Colonic mucosa (tissue), 4 donors: ENCODE measurements at regions not wholly inside any gene's neighbourhood (a gene's known extent, or its start where the extent isn't known, plus 50 kb on each side); places are given as distances from the start of the nearest gene placed in this dataset.

ENCODE experiments used
- DNase-seq: peaks from one replicate; pipeline ENCODE4 v3.0.0-alpha.2; 2020
- H3K27ac ChIP-seq: fragments of 200-600 bp; one replicate; pipeline ENCODE4 v1.8.0; 2021
- H3K27me3 ChIP-seq: fragments of 200-600 bp; one replicate; pipeline ENCODE4 v1.8.0; 2021
- H3K36me3 ChIP-seq: fragments of 200-600 bp; one replicate; pipeline ENCODE4 v1.8.0; 2021
- H3K4me1 ChIP-seq: fragments of 200-600 bp; one replicate; pipeline ENCODE4 v1.8.0; 2021; ENCODE audit warnings: mild to moderate bottlenecking
- H3K4me3 ChIP-seq: fragments of 200-600 bp; one replicate; pipeline ENCODE4 v1.8.0; 2021
- H3K9ac ChIP-seq, 2 donors: one replicate each; pipeline ENCODE4 v1.7.0; 2013; ENCODE audit warnings: control low read depth in 2 of 2, low read depth in 2 of 2, low read length in 2 of 2
- H3K9me3 ChIP-seq: fragments of 200-600 bp; one replicate; pipeline ENCODE4 v1.8.0; 2021
- intact Hi-C: fragments of 100-400 bp; cut with DNase I; formaldehyde crosslinking; loops from one replicate; pipeline ENCODE4 v1.14.1; 2022
- TF ChIP-seq, protein P1 (sequence below): fragments of 200-600 bp; IDR thresholded peaks from one replicate; pipeline ENCODE4 v1.8.0; 2022; ENCODE audit warnings: antibody characterized with exemption, mild to moderate bottlenecking
- donor health status: healthy.
- donor health status: DM: no; HTN: no; CAD: no.
- donor health status: DM: no; HTN: no; CAD: no.

- Histone ChIP-seq H3K9ac (no peak overlapping the region), H3K4me1 (no peaks in the 10 kb centered on the region), H3K9me3 (no peaks in the 10 kb centered on the region), H3K27ac (no peak overlapping the region), H3K27me3 (no peaks in the 10 kb centered on the region), H3K4me3 (no peak overlapping the region), H3K36me3 (no peaks in the 10 kb centered on the region)
- intact Hi-C loops: no loop called here
- no peak for DNase-seq
- TF ChIP-seq, protein P1, sequence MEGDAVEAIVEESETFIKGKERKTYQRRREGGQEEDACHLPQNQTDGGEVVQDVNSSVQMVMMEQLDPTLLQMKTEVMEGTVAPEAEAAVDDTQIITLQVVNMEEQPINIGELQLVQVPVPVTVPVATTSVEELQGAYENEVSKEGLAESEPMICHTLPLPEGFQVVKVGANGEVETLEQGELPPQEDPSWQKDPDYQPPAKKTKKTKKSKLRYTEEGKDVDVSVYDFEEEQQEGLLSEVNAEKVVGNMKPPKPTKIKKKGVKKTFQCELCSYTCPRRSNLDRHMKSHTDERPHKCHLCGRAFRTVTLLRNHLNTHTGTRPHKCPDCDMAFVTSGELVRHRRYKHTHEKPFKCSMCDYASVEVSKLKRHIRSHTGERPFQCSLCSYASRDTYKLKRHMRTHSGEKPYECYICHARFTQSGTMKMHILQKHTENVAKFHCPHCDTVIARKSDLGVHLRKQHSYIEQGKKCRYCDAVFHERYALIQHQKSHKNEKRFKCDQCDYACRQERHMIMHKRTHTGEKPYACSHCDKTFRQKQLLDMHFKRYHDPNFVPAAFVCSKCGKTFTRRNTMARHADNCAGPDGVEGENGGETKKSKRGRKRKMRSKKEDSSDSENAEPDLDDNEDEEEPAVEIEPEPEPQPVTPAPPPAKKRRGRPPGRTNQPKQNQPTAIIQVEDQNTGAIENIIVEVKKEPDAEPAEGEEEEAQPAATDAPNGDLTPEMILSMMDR: no peak
Measured at GRCh38 chr9:119092125-119092524, 277.1 kb downstream of the BRINP1 start.

DNA sequence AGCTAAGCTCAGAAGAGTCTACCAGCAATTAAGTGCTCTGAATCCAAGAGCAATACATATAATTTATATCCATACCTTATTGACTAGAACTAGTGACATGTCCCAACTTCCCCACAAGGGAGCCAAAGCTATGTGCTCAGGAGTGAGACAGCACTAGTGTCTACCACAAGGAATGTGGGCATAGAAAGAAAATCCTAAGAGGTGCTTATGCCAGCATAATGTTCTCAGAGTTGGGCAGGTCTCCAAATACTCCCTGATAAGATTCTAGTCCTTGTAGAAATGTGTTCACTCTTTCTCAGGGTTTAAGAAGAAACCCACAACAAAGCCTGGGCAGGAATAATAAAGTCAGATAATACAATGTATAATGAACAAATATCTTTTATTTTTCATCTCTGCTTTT, 275.1 kb downstream of the BRINP1 start:
- TF ChIP-seq, protein P1: no peak
- Histone ChIP-seq H3K9ac (no peak overlapping the region), H3K9me3 (no peaks in the 10 kb centered on the region), H3K4me3 (no peak overlapping the region), H3K27ac (no peak overlapping the region), H3K27me3 (no peaks in the 10 kb centered on the region), H3K36me3 (no peaks in the 10 kb centered on the region), H3K4me1 (no peaks in the 10 kb centered on the region)
- intact Hi-C loops: no loop called here
- no peak for DNase-seq

- Histone ChIP-seq H3K9ac (no peak overlapping the region), H3K27ac (no peak overlapping the region), H3K27me3 (no peaks in the 10 kb centered on the region), H3K9me3 (no peaks in the 10 kb centered on the region), H3K36me3 (no peaks in the 10 kb centered on the region), H3K4me1 (no peaks in the 10 kb centered on the region), H3K4me3 (no peak overlapping the region)
- TF ChIP-seq, protein P1: no peak
- DNase-seq: no peak
- intact Hi-C loops: no loop called here
Measured at GRCh38 chr9:119095072-119095471, 274.2 kb downstream of the BRINP1 start.

- TF ChIP-seq, protein P1: no peak
- Histone ChIP-seq H3K36me3 (no peaks in the 10 kb centered on the region), H3K27me3 (no peaks in the 10 kb centered on the region), H3K9me3 (no peaks in the 10 kb centered on the region), H3K27ac (no peak overlapping the region), H3K9ac (no peak overlapping the region), H3K4me3 (no peak overlapping the region), H3K4me1 (no peaks in the 10 kb centered on the region)
- intact Hi-C loops: no loop called here
- no peak for DNase-seq
Measured at GRCh38 chr9:119101048-119101447, 268.2 kb downstream of the BRINP1 start.

DNA sequence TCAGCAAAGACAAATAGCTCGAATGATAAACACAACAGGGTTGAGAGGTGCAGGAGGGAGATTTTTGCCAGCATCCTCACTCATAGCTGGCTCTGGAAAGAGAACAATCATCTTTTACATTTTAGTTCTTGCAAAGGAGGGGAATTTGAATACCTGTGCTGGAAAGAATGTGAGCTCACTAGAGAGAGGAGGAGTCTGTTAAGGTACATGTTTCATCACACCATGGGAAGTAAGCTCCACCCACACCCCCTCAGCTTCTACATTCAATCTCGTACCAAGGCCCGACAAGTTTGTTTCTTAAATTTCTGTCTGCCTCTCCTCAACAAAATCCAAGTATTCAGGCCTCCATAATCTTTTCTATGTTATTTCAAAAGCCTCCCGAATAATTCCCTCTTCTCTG, 254.6 kb downstream of the BRINP1 start:
- Histone ChIP-seq H3K27ac (no peak overlapping the region), H3K9me3 (no peaks in the 10 kb centered on the region), H3K4me1 (no peaks in the 10 kb centered on the region), H3K4me3 (no peak overlapping the region), H3K27me3 (no peaks in the 10 kb centered on the region), H3K9ac (no peak overlapping the region), H3K36me3 (no peaks in the 10 kb centered on the region)
- TF ChIP-seq, protein P1: no peak
- DNase-seq: no peak
- intact Hi-C loops: no loop called here
